ENCODE measurements at regions not wholly inside any gene's neighbourhood (a gene's known extent, or its start where the extent isn't known, plus 50 kb on each side); places are given as distances from the start of the nearest gene placed in this dataset.

- no peak for TF ChIP-seq CHD7 (IDR thresholded peaks at IDR 0.05; ENCODE audit: low read depth, low read length)
- no peak for TF ChIP-seq E2F1 (CRISPR knock-in tag; IDR thresholded peaks at IDR 0.05)
- TF ChIP-seq MIER1 (IDR thresholded peaks at IDR 0.05; ENCODE audit: low read depth) = no peak
Measured at GRCh38 chr7:85850381-85850780, 663.5 kb upstream of the SEMA3D start (continued).

All from K562 (cell line).